ENCODE measurements at regions not wholly inside any gene's neighbourhood (a gene's known extent, or its start where the extent isn't known, plus 50 kb on each side); places are given as distances from the start of the nearest gene placed in this dataset.
"Not testable (repeated sequence)": the region's sequence is repeated elsewhere in the genome, so short reads cannot be mapped to it uniquely, and the experiment has no call there.

DNA sequence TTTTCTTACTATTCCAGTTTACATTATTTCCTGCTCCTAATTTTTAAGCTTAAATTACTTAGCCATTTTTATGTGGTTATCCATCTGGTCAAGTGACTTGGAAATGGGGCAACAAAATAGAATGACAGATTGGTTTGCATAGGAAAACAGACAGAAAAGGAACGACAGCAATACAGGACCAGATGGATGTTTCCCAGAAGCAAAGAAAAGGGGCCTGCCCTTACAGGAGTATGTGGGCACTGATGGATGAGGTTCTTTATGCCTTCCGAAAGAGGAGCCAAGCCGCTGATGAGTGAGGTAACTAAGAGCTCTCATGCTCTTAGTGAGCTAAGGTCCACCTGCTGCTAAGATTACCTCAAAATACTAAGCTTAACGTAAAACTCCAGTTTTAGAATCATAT is 339.8 kb downstream of the CNTNAP3B start:
- not testable (repeated sequence) for H3K9me3 ChIP-seq (ENCODE audit: control insufficient read depth in 3 of 3, low read length in 3 of 3); H3K27ac ChIP-seq (ENCODE audit: low read depth, low read length); H3K4me1 ChIP-seq (ENCODE audit: control insufficient read depth in 3 of 3, insufficient read depth in 3 of 3, low read length in 3 of 3); H3K36me3 ChIP-seq (ENCODE audit: control insufficient read depth in 3 of 3, insufficient read depth in 3 of 3, low read length in 3 of 3); H3K27me3 ChIP-seq (ENCODE audit: control insufficient read depth in 3 of 3, insufficient read depth in 3 of 3, low read length in 3 of 3); H3K4me3 ChIP-seq (ENCODE audit: low read length in 3 of 3); H3K9ac ChIP-seq (ENCODE audit: low read depth in 1 of 3, low read length in 3 of 3)

- H3K9ac ChIP-seq (ENCODE audit: low read depth in 1 of 3, low read length in 3 of 3); H3K4me1 ChIP-seq (ENCODE audit: control insufficient read depth in 3 of 3, insufficient read depth in 3 of 3, low read length in 3 of 3); H3K27ac ChIP-seq (ENCODE audit: low read depth, low read length); H3K36me3 ChIP-seq (ENCODE audit: control insufficient read depth in 3 of 3, insufficient read depth in 3 of 3, low read length in 3 of 3); H3K27me3 ChIP-seq (ENCODE audit: control insufficient read depth in 3 of 3, insufficient read depth in 3 of 3, low read length in 3 of 3); H3K9me3 ChIP-seq (ENCODE audit: control insufficient read depth in 3 of 3, low read length in 3 of 3); H3K4me3 ChIP-seq (ENCODE audit: low read length in 3 of 3): not testable (repeated sequence)
These were observed 341.3 kb downstream of the CNTNAP3B start for GRCh38 chr9:41787951-41788350.

- H3K9ac ChIP-seq (ENCODE audit: low read depth in 1 of 3, low read length in 3 of 3); H3K27ac ChIP-seq (ENCODE audit: low read depth, low read length); H3K9me3 ChIP-seq (ENCODE audit: control insufficient read depth in 3 of 3, low read length in 3 of 3); H3K4me3 ChIP-seq (ENCODE audit: low read length in 3 of 3); H3K4me1 ChIP-seq (ENCODE audit: control insufficient read depth in 3 of 3, insufficient read depth in 3 of 3, low read length in 3 of 3); H3K27me3 ChIP-seq (ENCODE audit: control insufficient read depth in 3 of 3, insufficient read depth in 3 of 3, low read length in 3 of 3); H3K36me3 ChIP-seq (ENCODE audit: control insufficient read depth in 3 of 3, insufficient read depth in 3 of 3, low read length in 3 of 3): not testable (repeated sequence)
These were observed 342.0 kb downstream of the CNTNAP3B start for GRCh38 chr9:41787270-41787669.

DNA sequence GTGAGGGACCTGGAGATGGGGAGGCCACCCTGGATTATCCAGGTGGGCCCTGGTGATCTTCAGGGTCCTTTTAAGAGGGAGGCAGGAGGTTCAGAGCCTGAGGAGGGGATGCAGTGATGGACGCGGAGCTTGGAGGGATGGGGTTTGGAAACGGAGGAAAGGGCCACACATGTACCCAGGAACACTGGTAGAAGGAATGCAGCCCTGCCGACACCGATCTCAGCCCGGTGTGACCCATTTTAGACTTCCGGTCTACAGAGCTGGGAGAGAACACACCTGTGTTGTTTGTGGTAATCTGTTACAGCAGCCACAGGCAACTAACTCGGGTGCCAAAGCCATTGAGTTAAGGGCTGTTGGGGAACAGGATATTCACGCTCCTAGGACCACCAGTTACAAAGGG is 345.2 kb downstream of the CNTNAP3B start:
- H3K27ac ChIP-seq (ENCODE audit: low read depth, low read length); H3K9me3 ChIP-seq (ENCODE audit: control insufficient read depth in 3 of 3, low read length in 3 of 3); H3K4me1 ChIP-seq (ENCODE audit: control insufficient read depth in 3 of 3, insufficient read depth in 3 of 3, low read length in 3 of 3); H3K36me3 ChIP-seq (ENCODE audit: control insufficient read depth in 3 of 3, insufficient read depth in 3 of 3, low read length in 3 of 3); H3K4me3 ChIP-seq (ENCODE audit: low read length in 3 of 3); H3K27me3 ChIP-seq (ENCODE audit: control insufficient read depth in 3 of 3, insufficient read depth in 3 of 3, low read length in 3 of 3); H3K9ac ChIP-seq (ENCODE audit: low read depth in 1 of 3, low read length in 3 of 3): not testable (repeated sequence)

DNA sequence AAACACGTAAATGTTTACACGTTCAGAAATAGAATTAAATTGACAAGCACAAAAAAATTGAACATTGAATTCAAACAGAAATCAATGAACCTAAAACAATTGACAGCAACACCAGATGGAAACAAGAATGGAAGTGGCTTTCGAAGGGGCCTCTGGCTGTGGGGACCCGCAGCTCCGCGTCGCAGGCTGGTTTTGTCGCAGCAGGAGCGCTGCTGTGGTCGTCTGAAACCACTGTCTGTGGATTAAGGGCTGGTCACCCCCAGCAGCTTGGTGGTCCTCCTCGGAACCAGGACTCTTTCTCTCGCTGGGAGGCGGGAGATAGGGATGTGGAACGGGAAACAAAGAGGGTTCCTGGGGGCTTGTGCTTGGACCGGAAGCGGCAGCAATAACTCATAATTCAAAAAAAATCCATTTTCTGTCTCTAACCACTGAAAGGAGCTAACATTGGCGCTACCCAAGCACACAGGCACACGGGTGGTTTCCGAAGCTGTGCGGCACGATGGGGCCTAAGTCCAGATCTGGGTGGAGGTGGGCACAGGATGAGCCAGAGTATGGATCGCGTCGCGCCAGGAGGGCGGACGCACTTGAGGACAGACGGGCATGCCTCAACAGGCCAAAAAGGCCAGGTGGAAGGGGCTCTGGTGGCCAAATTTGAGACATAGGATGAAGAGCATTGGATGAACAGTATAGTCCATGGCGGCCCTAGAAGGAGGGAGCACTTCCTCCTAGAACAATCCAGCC is 346.0 kb downstream of the CNTNAP3B start:
- H3K27ac ChIP-seq (ENCODE audit: low read depth, low read length); H3K9me3 ChIP-seq (ENCODE audit: control insufficient read depth in 3 of 3, low read length in 3 of 3); H3K4me3 ChIP-seq (ENCODE audit: low read length in 3 of 3); H3K36me3 ChIP-seq (ENCODE audit: control insufficient read depth in 3 of 3, insufficient read depth in 3 of 3, low read length in 3 of 3); H3K9ac ChIP-seq (ENCODE audit: low read depth in 1 of 3, low read length in 3 of 3); H3K4me1 ChIP-seq (ENCODE audit: control insufficient read depth in 3 of 3, insufficient read depth in 3 of 3, low read length in 3 of 3); H3K27me3 ChIP-seq (ENCODE audit: control insufficient read depth in 3 of 3, insufficient read depth in 3 of 3, low read length in 3 of 3): not testable (repeated sequence)

GRCh38 chr9:41781899-41782298 is 347.3 kb downstream of the CNTNAP3B start:
- H3K9ac ChIP-seq (ENCODE audit: low read depth in 1 of 3, low read length in 3 of 3); H3K9me3 ChIP-seq (ENCODE audit: control insufficient read depth in 3 of 3, low read length in 3 of 3); H3K4me1 ChIP-seq (ENCODE audit: control insufficient read depth in 3 of 3, insufficient read depth in 3 of 3, low read length in 3 of 3): not testable (repeated sequence)

DNA sequence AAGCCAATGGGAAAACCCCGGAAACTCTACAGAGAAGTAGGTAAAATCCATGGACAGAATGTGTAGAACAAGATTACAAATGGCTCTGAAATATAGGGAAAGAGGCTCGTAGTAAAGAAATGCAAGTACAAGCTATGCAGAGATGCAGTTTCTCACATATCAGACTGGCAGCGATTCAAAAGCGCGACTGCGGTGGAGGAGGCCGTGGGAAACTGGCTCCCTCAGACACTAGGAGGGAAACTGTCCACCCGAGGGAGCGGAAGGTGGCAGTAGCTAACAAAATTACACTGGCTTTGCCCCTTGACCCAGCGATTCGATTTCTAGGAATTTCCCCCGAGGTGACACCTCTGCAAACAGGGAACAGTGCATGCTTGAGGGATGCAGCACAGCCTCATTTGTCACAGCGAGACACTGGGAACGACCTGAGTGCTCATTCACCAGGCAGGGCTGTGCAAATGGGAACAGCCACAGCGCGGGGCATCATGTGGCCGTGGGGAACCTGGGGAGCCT is 349.3 kb downstream of the CNTNAP3B start:
- not testable (repeated sequence) for H3K27ac ChIP-seq (ENCODE audit: low read depth, low read length); H3K4me3 ChIP-seq (ENCODE audit: low read length in 3 of 3); H3K9me3 ChIP-seq (ENCODE audit: control insufficient read depth in 3 of 3, low read length in 3 of 3); H3K4me1 ChIP-seq (ENCODE audit: control insufficient read depth in 3 of 3, insufficient read depth in 3 of 3, low read length in 3 of 3); H3K36me3 ChIP-seq (ENCODE audit: control insufficient read depth in 3 of 3, insufficient read depth in 3 of 3, low read length in 3 of 3); H3K27me3 ChIP-seq (ENCODE audit: control insufficient read depth in 3 of 3, insufficient read depth in 3 of 3, low read length in 3 of 3); H3K9ac ChIP-seq (ENCODE audit: low read depth in 1 of 3, low read length in 3 of 3)

More at GRCh38 chr9:41781899-41782298, 347.3 kb downstream of the CNTNAP3B start:
- not testable (repeated sequence) for H3K27me3 ChIP-seq (ENCODE audit: control insufficient read depth in 3 of 3, insufficient read depth in 3 of 3, low read length in 3 of 3); H3K36me3 ChIP-seq (ENCODE audit: control insufficient read depth in 3 of 3, insufficient read depth in 3 of 3, low read length in 3 of 3); H3K27ac ChIP-seq (ENCODE audit: low read depth, low read length); H3K4me3 ChIP-seq (ENCODE audit: low read length in 3 of 3)

DNA sequence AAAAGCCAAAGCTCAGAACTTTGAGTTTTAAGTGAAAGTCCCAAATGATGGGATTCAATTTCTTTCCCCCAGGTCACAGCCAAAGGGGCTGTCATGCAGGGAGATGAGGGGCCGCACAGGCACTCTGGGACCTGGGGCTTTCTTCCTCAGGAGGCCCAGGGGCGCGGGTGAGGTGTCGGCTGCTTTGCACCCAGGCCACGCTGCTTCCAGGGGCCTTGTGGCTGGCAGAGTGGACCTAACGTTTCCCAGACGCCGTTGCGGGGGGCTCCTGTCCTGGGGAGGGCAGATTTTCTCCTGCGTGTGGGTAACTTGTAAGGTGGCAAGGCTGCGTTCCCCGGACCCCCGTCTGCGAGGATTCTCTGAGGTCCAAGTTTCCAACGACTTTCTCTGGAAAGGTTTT is 350.0 kb downstream of the CNTNAP3B start:
- not testable (repeated sequence) for H3K36me3 ChIP-seq (ENCODE audit: control insufficient read depth in 3 of 3, insufficient read depth in 3 of 3, low read length in 3 of 3); H3K4me1 ChIP-seq (ENCODE audit: control insufficient read depth in 3 of 3, insufficient read depth in 3 of 3, low read length in 3 of 3); H3K27ac ChIP-seq (ENCODE audit: low read depth, low read length); H3K9ac ChIP-seq (ENCODE audit: low read depth in 1 of 3, low read length in 3 of 3); H3K9me3 ChIP-seq (ENCODE audit: control insufficient read depth in 3 of 3, low read length in 3 of 3); H3K4me3 ChIP-seq (ENCODE audit: low read length in 3 of 3); H3K27me3 ChIP-seq (ENCODE audit: control insufficient read depth in 3 of 3, insufficient read depth in 3 of 3, low read length in 3 of 3)

- not testable (repeated sequence) for H3K36me3 ChIP-seq (ENCODE audit: control insufficient read depth in 3 of 3, insufficient read depth in 3 of 3, low read length in 3 of 3); H3K9me3 ChIP-seq (ENCODE audit: control insufficient read depth in 3 of 3, low read length in 3 of 3); H3K4me3 ChIP-seq (ENCODE audit: low read length in 3 of 3); H3K27me3 ChIP-seq (ENCODE audit: control insufficient read depth in 3 of 3, insufficient read depth in 3 of 3, low read length in 3 of 3); H3K4me1 ChIP-seq (ENCODE audit: control insufficient read depth in 3 of 3, insufficient read depth in 3 of 3, low read length in 3 of 3); H3K9ac ChIP-seq (ENCODE audit: low read depth in 1 of 3, low read length in 3 of 3); H3K27ac ChIP-seq (ENCODE audit: low read depth, low read length)
These were observed 350.6 kb downstream of the CNTNAP3B start for GRCh38 chr9:41778535-41779071.

- not testable (repeated sequence) for H3K9me3 ChIP-seq (ENCODE audit: control insufficient read depth in 3 of 3, low read length in 3 of 3); H3K27me3 ChIP-seq (ENCODE audit: control insufficient read depth in 3 of 3, insufficient read depth in 3 of 3, low read length in 3 of 3); H3K9ac ChIP-seq (ENCODE audit: low read depth in 1 of 3, low read length in 3 of 3); H3K27ac ChIP-seq (ENCODE audit: low read depth, low read length); H3K36me3 ChIP-seq (ENCODE audit: control insufficient read depth in 3 of 3, insufficient read depth in 3 of 3, low read length in 3 of 3); H3K4me3 ChIP-seq (ENCODE audit: low read length in 3 of 3); H3K4me1 ChIP-seq (ENCODE audit: control insufficient read depth in 3 of 3, insufficient read depth in 3 of 3, low read length in 3 of 3)
These were observed 351.7 kb downstream of the CNTNAP3B start for GRCh38 chr9:41777536-41777935.
